RPMI8226 (cell line): ENCODE measurements at regions not wholly inside any gene's neighbourhood (a gene's known extent, or its start where the extent isn't known, plus 50 kb on each side); places are given as distances from the start of the nearest gene placed in this dataset.

Experiments
- DNase-seq: peaks from one replicate; pipeline ENCODE4 v3.0.0-alpha.2; 2015

- DNase-seq = no peak
These were observed 158.2 kb upstream of the POM121L12 start for GRCh38 chr7:52877240-52877639.

GRCh38 chr7:52876402-52876801, 159.0 kb upstream of the POM121L12 start:
- DNase-seq = no peak

- DNase-seq = no peak
These were observed 171.8 kb upstream of the POM121L12 start for GRCh38 chr7:52863652-52864051.

- DNase-seq = no peak
These were observed 173.1 kb upstream of the POM121L12 start for GRCh38 chr7:52862321-52862720.

GRCh38 chr7:52857367-52857766, 178.1 kb upstream of the POM121L12 start:
- no peak for DNase-seq

- peak; percentile 69 for DNase-seq
These were observed 180.8 kb upstream of the POM121L12 start for GRCh38 chr7:52854681-52855080.

- DNase-seq = no peak
These were observed 183.9 kb upstream of the POM121L12 start for GRCh38 chr7:52851547-52851946.

- DNase-seq = no peak
These were observed 192.0 kb upstream of the POM121L12 start for GRCh38 chr7:52843436-52843835.

GRCh38 chr7:52842202-52842900, 193.1 kb upstream of the POM121L12 start:
- DNase-seq = no peak

- no peak for DNase-seq
These were observed 196.4 kb upstream of the POM121L12 start for GRCh38 chr7:52838981-52839411.

- DNase-seq = no peak
These were observed 204.1 kb upstream of the POM121L12 start for GRCh38 chr7:52831321-52831720.

GRCh38 chr7:52830801-52831200, 204.6 kb upstream of the POM121L12 start:
- no peak for DNase-seq

GRCh38 chr7:52826515-52827265, 208.7 kb upstream of the POM121L12 start:
- no peak for DNase-seq

- DNase-seq = peak; percentile 79
These were observed 209.8 kb upstream of the POM121L12 start for GRCh38 chr7:52825611-52826010.

GRCh38 chr7:52811537-52811936, 223.9 kb upstream of the POM121L12 start:
- DNase-seq = no peak

- DNase-seq = no peak
These were observed 235.6 kb upstream of the POM121L12 start for GRCh38 chr7:52799817-52800216.

- DNase-seq = no peak
These were observed 237.6 kb upstream of the POM121L12 start for GRCh38 chr7:52797801-52798200.

GRCh38 chr7:52794621-52795020, 240.8 kb upstream of the POM121L12 start:
- no peak for DNase-seq

GRCh38 chr7:52791176-52791700, 244.2 kb upstream of the POM121L12 start:
- DNase-seq = no peak

GRCh38 chr7:52786174-52786573, 249.3 kb upstream of the POM121L12 start:
- no peak for DNase-seq

- no peak for DNase-seq
These were observed 253.1 kb upstream of the POM121L12 start for GRCh38 chr7:52782348-52782747.

- no peak for DNase-seq
These were observed 254.2 kb upstream of the POM121L12 start for GRCh38 chr7:52781250-52781649.

- DNase-seq = no peak
These were observed 256.4 kb upstream of the POM121L12 start for GRCh38 chr7:52779004-52779403.
